Muscle layer of colon (tissue), 2 donors: ENCODE measurements at regions not wholly inside any gene's neighbourhood (a gene's known extent, or its start where the extent isn't known, plus 50 kb on each side); places are given as distances from the start of the nearest gene placed in this dataset.

Source experiments
- H3K27ac ChIP-seq: one replicate; pipeline ENCODE4 v1.7.0; 2013; ENCODE audit warnings: low read depth, mild to moderate bottlenecking, low read length, moderate library complexity
- H3K27me3 ChIP-seq, 2 donors: one replicate each; pipeline ENCODE4 v1.7.0; 2013; ENCODE audit warnings: low read length in 2 of 2, mild to moderate bottlenecking in 2 of 2; ENCODE audit not compliant: insufficient read depth in 2 of 2, control insufficient read depth in 1 of 2
- H3K36me3 ChIP-seq: one replicate; pipeline ENCODE4 v1.7.0; 2013; ENCODE audit warnings: mild to moderate bottlenecking, low read length; ENCODE audit not compliant: insufficient read depth
- H3K4me1 ChIP-seq: one replicate; pipeline ENCODE4 v1.7.0; 2013; ENCODE audit warnings: mild to moderate bottlenecking, low read length; ENCODE audit not compliant: insufficient read depth
- H3K4me3 ChIP-seq, 2 donors: one replicate each; pipeline ENCODE4 v1.7.0; 2013; ENCODE audit warnings: low read length in 2 of 2, low read depth in 1 of 2, mild to moderate bottlenecking in 1 of 2, moderate library complexity in 1 of 2
- H3K9ac ChIP-seq: one replicate; pipeline ENCODE4 v1.7.0; 2013; ENCODE audit warnings: low read length
- H3K9me3 ChIP-seq: one replicate; pipeline ENCODE4 v1.7.0; 2013; ENCODE audit warnings: mild to moderate bottlenecking, low read length
- donor health status: abdominal sarcoma.
- donor health status: Adenocarcinoma of cecum.

DNA sequence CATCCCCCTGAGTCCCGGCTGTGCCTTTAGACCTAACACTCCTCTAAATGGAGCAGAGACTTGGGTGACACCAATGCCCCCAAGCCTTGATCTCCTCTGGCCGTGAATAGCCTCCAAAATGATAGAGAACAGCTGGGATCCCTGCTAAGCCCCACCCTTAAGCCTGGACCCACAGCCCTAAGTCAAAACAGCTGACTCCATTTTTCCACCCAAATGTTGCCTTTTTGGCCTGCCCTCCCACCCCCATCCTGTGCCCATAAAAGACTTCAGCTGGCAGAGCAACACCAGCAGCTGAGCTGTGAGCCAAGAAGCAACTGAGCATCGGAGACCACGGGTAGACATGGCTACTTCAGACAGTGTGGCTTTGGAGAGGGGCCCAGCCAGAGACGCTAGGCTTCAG lies 420.8 kb downstream of the NPHP4 start:
- Histone ChIP-seq H3K36me3 (no peaks in the 10 kb centered on the region), H3K27me3 (no peaks in the 10 kb centered on the region)

GRCh38 chr1:5570931-5571330 lies 421.3 kb downstream of the NPHP4 start:
- Histone ChIP-seq H3K4me3 (no peak overlapping the region), H3K27ac (no peak overlapping the region), H3K9me3 (no peaks in the 10 kb centered on the region), H3K9ac (no peak overlapping the region), H3K4me1 (no peaks in the 10 kb centered on the region), H3K27me3 (peaks cover 0 to 3% of the 10 kb centered on the region in 2 donors), H3K36me3 (no peaks in the 10 kb centered on the region)

More for the DNA sequence above, 420.8 kb downstream of the NPHP4 start:
- Histone ChIP-seq H3K9ac (no peak overlapping the region), H3K27ac (no peak overlapping the region), H3K9me3 (no peaks in the 10 kb centered on the region), H3K4me3 (no peak overlapping the region), H3K4me1 (no peaks in the 10 kb centered on the region)

- H3K27me3 ChIP-seq = peaks cover 0 to 4% of the 10 kb centered on the region in 2 donors
- H3K4me3 ChIP-seq = no peak overlapping the region
- no peak overlapping the region for H3K9ac ChIP-seq
- no peaks in the 10 kb centered on the region for H3K36me3 ChIP-seq
- H3K9me3 ChIP-seq = no peaks in the 10 kb centered on the region
- no peaks in the 10 kb centered on the region for H3K4me1 ChIP-seq
- H3K27ac ChIP-seq = no peak overlapping the region
Observed at GRCh38 chr1:5568321-5568720, 423.9 kb downstream of the NPHP4 start.

GRCh38 chr1:5567839-5568238 lies 424.4 kb downstream of the NPHP4 start:
- H3K9ac ChIP-seq = no peak overlapping the region
- H3K4me3 ChIP-seq = no peak overlapping the region
- no peaks in the 10 kb centered on the region for H3K4me1 ChIP-seq
- H3K27me3 ChIP-seq = peaks cover 0 to 4% of the 10 kb centered on the region in 2 donors
- no peak overlapping the region for H3K27ac ChIP-seq
- no peaks in the 10 kb centered on the region for H3K36me3 ChIP-seq
- no peaks in the 10 kb centered on the region for H3K9me3 ChIP-seq

DNA sequence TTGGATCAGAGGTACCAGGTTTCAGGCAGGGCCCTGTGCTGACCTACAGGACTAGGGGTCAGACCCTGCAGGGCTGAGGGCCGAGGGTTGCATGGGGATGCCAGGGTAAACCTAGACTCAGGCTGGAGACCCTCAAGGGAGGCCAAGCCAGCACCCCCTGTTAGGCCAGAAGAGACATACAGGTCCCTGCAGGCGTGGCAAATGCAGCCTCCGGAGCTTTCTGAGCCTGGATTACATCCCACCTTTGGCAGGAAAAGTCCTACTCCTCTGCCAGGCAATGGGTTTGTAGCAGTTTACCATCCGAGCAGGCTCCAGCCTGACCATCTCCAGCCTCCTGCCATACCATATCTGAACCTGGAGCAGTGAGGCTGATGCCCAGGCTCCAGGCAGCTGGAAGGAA lies 425.3 kb downstream of the NPHP4 start:
- Histone ChIP-seq H3K27ac (no peak overlapping the region), H3K4me1 (no peaks in the 10 kb centered on the region), H3K4me3 (no peak overlapping the region), H3K9me3 (no peaks in the 10 kb centered on the region), H3K9ac (no peak overlapping the region), H3K27me3 (peaks cover 0 to 4% of the 10 kb centered on the region in 2 donors), H3K36me3 (no peaks in the 10 kb centered on the region)

- no peak overlapping the region for H3K4me3 ChIP-seq
- H3K36me3 ChIP-seq = no peaks in the 10 kb centered on the region
- no peak overlapping the region for H3K27ac ChIP-seq
- no peaks in the 10 kb centered on the region for H3K4me1 ChIP-seq
- no peak overlapping the region for H3K9ac ChIP-seq
- H3K27me3 ChIP-seq = peaks cover 0 to 4% of the 10 kb centered on the region in 2 donors
- H3K9me3 ChIP-seq = no peaks in the 10 kb centered on the region
Observed at GRCh38 chr1:5565281-5566125, 426.7 kb downstream of the NPHP4 start.

- no peaks in the 10 kb centered on the region for H3K4me1 ChIP-seq
Observed at GRCh38 chr1:5564578-5565257, 427.5 kb downstream of the NPHP4 start.

GRCh38 chr1:5563861-5564577 lies 428.2 kb downstream of the NPHP4 start:
- Histone ChIP-seq H3K27me3 (peaks cover 0 to 4% of the 10 kb centered on the region in 2 donors), H3K9ac (no peak overlapping the region), H3K36me3 (no peaks in the 10 kb centered on the region), H3K4me1 (no peaks in the 10 kb centered on the region), H3K27ac (no peak overlapping the region), H3K4me3 (no peak overlapping the region), H3K9me3 (no peaks in the 10 kb centered on the region)

More at GRCh38 chr1:5564578-5565257, 427.5 kb downstream of the NPHP4 start:
- Histone ChIP-seq H3K4me3 (no peak overlapping the region), H3K9ac (no peak overlapping the region), H3K36me3 (no peaks in the 10 kb centered on the region), H3K9me3 (no peaks in the 10 kb centered on the region), H3K27me3 (peaks cover 0 to 4% of the 10 kb centered on the region in 2 donors), H3K27ac (no peak overlapping the region)

- Histone ChIP-seq H3K27me3 (peaks cover 0 to 4% of the 10 kb centered on the region in 2 donors), H3K9ac (no peak overlapping the region), H3K4me1 (no peaks in the 10 kb centered on the region), H3K4me3 (no peak overlapping the region), H3K27ac (no peak overlapping the region), H3K9me3 (no peaks in the 10 kb centered on the region), H3K36me3 (no peaks in the 10 kb centered on the region)
Observed at GRCh38 chr1:5562769-5563168, 429.5 kb downstream of the NPHP4 start.

DNA sequence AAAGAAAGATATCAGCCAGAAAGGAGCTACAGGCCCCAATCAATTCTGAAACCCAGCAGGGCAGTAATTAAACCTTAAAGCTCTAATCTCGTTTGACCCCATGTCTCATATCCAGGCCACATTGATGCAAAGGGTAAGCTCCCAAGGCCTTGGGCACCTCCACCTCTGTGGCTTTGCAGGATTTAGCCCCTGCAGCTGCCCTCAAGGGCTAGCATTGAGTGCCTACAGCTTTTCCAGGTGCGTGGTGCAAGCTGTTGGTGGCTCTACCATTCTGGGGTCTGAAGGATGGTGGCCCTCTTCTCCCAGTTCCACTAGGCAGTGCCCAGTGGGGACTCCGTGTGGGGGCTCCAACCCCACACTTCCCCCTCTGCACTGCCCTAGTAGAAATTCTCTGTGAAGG lies 429.9 kb downstream of the NPHP4 start:
- Histone ChIP-seq H3K4me3 (no peak overlapping the region), H3K27ac (no peak overlapping the region), H3K4me1 (no peaks in the 10 kb centered on the region)

DNA sequence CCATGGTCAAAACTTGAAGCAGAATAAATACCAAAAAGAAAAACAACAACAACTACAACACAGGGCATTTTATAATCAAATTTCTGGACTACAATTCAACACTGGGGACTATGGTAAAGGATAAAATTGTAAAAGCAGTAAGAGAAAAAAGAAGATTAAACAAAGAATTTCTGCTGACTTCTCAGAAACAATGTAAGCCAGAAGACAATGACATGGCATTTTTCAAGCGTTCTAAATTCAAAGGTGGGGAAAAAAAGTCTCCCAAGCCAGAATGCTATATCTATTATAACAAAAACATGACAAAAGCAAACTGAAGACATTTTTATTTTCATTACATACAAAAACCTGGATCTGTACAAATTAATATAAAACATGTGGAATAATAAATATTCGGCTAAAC lies 433.1 kb downstream of the NPHP4 start:
- Histone ChIP-seq H3K9me3 (no peaks in the 10 kb centered on the region), H3K4me1 (no peaks in the 10 kb centered on the region), H3K27me3 (no peaks in the 10 kb centered on the region), H3K9ac (no peak overlapping the region), H3K4me3 (no peak overlapping the region), H3K36me3 (no peaks in the 10 kb centered on the region), H3K27ac (no peak overlapping the region)

More for the DNA sequence above, 429.9 kb downstream of the NPHP4 start:
- Histone ChIP-seq H3K36me3 (no peaks in the 10 kb centered on the region), H3K9me3 (no peaks in the 10 kb centered on the region), H3K9ac (no peak overlapping the region), H3K27me3 (peaks cover 0 to 4% of the 10 kb centered on the region in 2 donors)
